GM19455 (cell line): ENCODE measurements at regions not wholly inside any gene's neighbourhood (a gene's known extent, or its start where the extent isn't known, plus 50 kb on each side); places are given as distances from the start of the nearest gene placed in this dataset.

Source experiments
- ATAC-seq: cut with Tn5 transposase; IDR thresholded peaks from one replicate; pipeline ENCODE4 v1.9.1; 2021; ENCODE audit not compliant: unreplicated experiment

- no peak for ATAC-seq
Observed at GRCh38 chr5:117473165-117473564, 898.5 kb upstream of the SEMA6A start.

- ATAC-seq = no peak
Observed at GRCh38 chr5:117463881-117464570, 889.4 kb upstream of the SEMA6A start.

- ATAC-seq = no peak
Observed at GRCh38 chr5:117461966-117462365, 887.3 kb upstream of the SEMA6A start.

- no peak for ATAC-seq
Observed at GRCh38 chr5:117461403-117461802, 886.8 kb upstream of the SEMA6A start.

- ATAC-seq = no peak
Observed at GRCh38 chr5:117457656-117458055, 883.0 kb upstream of the SEMA6A start.

GRCh38 chr5:117456866-117457470 is 882.3 kb upstream of the SEMA6A start:
- ATAC-seq = no peak

GRCh38 chr5:117455236-117456233 is 880.9 kb upstream of the SEMA6A start:
- peak; percentile 37 for ATAC-seq

- ATAC-seq = peak; percentile 93
Observed at GRCh38 chr5:117454716-117455212, 880.1 kb upstream of the SEMA6A start.

GRCh38 chr5:117436846-117437245 is 862.2 kb upstream of the SEMA6A start:
- ATAC-seq = no peak

GRCh38 chr5:117435203-117435602 is 860.6 kb upstream of the SEMA6A start:
- no peak for ATAC-seq

- ATAC-seq = no peak
Observed at GRCh38 chr5:117434254-117434653, 859.6 kb upstream of the SEMA6A start.

GRCh38 chr5:117433818-117434217 is 859.2 kb upstream of the SEMA6A start:
- ATAC-seq = no peak

GRCh38 chr5:117431091-117431490 is 856.5 kb upstream of the SEMA6A start:
- ATAC-seq = no peak

GRCh38 chr5:117425163-117425562 is 850.5 kb upstream of the SEMA6A start:
- ATAC-seq = no peak

- ATAC-seq = no peak
Observed at GRCh38 chr5:117424559-117424958, 849.9 kb upstream of the SEMA6A start.

GRCh38 chr5:117417501-117417900 is 842.9 kb upstream of the SEMA6A start:
- no peak for ATAC-seq

- no peak for ATAC-seq
Observed at GRCh38 chr5:117414926-117415325, 840.3 kb upstream of the SEMA6A start.

GRCh38 chr5:117411701-117412100 is 837.1 kb upstream of the SEMA6A start:
- no peak for ATAC-seq

- ATAC-seq = no peak
Observed at GRCh38 chr5:117405197-117405596, 830.6 kb upstream of the SEMA6A start.

GRCh38 chr5:117394506-117395157 is 820.0 kb upstream of the SEMA6A start:
- no peak for ATAC-seq

- ATAC-seq = no peak
Observed at GRCh38 chr5:117393125-117393524, 818.5 kb upstream of the SEMA6A start.
